Natural killer cell (primary cell): ENCODE measurements at regions not wholly inside any gene's neighbourhood (a gene's known extent, or its start where the extent isn't known, plus 50 kb on each side); places are given as distances from the start of the nearest gene placed in this dataset.

Source experiments
- ATAC-seq, 3 donors: fragments of 150-1000 bp in 2 of 3; fragments of 200-7000 bp in 1 of 3; cut with Tn5 transposase; 1 replicate in 1 of 3; 2 replicates in 2 of 3; pipeline ENCODE4 v1.10.0; 2021; ENCODE audit warnings: mild to moderate bottlenecking in 2 of 3, moderate library complexity in 2 of 3
- DNase-seq, 2 donors: peaks; one replicate each; pipeline versions ENCODE4 v3.0.0 to v3.0.0-alpha.2; 2013 to 2021; ENCODE audit warnings: mixed read lengths in 1 of 2
- H3K27ac ChIP-seq: one replicate; pipeline ENCODE4 v1.5.1; 2013; ENCODE audit warnings: mild to moderate bottlenecking, low read length
- H3K27me3 ChIP-seq: one replicate; pipeline ENCODE4 v1.6.1; 2013; ENCODE audit warnings: low read length; ENCODE audit not compliant: control insufficient read depth, insufficient read depth
- H3K36me3 ChIP-seq: one replicate; pipeline ENCODE4 v1.6.1; 2013; ENCODE audit warnings: low read length; ENCODE audit not compliant: control insufficient read depth, insufficient read depth
- H3K4me1 ChIP-seq: one replicate; pipeline ENCODE4 v1.6.1; 2013; ENCODE audit warnings: low read length; ENCODE audit not compliant: control insufficient read depth, insufficient read depth
- H3K4me3 ChIP-seq: one replicate; pipeline ENCODE4 v1.5.1; 2013; ENCODE audit warnings: low read length
- H3K9me3 ChIP-seq: one replicate; pipeline ENCODE4 v1.6.1; 2013; ENCODE audit warnings: low read length; ENCODE audit not compliant: control insufficient read depth, insufficient read depth
- H3K27ac Mint-ChIP-seq, 2 donors: one replicate each; pipeline ENCODE4 v1.8.0; 2022; ENCODE audit warnings: mild to moderate bottlenecking in 2 of 2, mixed read lengths in 2 of 2, moderate library complexity in 1 of 2
- H3K27me3 Mint-ChIP-seq, 2 donors: one replicate each; pipeline ENCODE4 v1.8.0; 2022; ENCODE audit warnings: low read depth in 2 of 2, mixed read lengths in 2 of 2
- H3K36me3 Mint-ChIP-seq: one replicate; pipeline ENCODE4 v1.8.0; 2022; ENCODE audit warnings: mixed read lengths
- H3K4me1 Mint-ChIP-seq, 2 donors: one replicate each; pipeline ENCODE4 v1.8.0; 2022; ENCODE audit warnings: mixed read lengths in 2 of 2
- H3K4me3 Mint-ChIP-seq: one replicate; pipeline ENCODE4 v1.8.0; 2022; ENCODE audit warnings: mild to moderate bottlenecking, moderate library complexity, mixed read lengths
- H3K9me3 Mint-ChIP-seq, 2 donors: one replicate each; pipeline ENCODE4 v1.8.0; 2022; ENCODE audit warnings: mixed read lengths in 2 of 2
- CTCF ChIP-seq: fragments of 200-600 bp; IDR thresholded peaks from one replicate; pipeline ENCODE4 v1.8.0; 2022; ENCODE audit warnings: antibody characterized with exemption
- WGBS: methylation state at CpG from one replicate; pipeline ENCODE4 v1.1.7; 2013; ENCODE audit warnings: missing lambda C conversion rate; ENCODE audit not compliant: insufficient coverage; 5-methylcytosine and 5-hydroxymethylcytosine counted together
- intact Hi-C: fragments of 100-400 bp; cut with micrococcal nuclease; formaldehyde crosslinking; loops from one replicate; pipeline ENCODE4 v1.14.2; 2022

GRCh38 chr4:189510601-189511000 is 430.1 kb upstream of the FRG1 start:
- Mint-ChIP-seq H3K4me3 (no peak overlapping the region), H3K27me3 (no peaks in the 10 kb centered on the region), H3K36me3 (no peaks in the 10 kb centered on the region), H3K9me3 (peaks cover 9 to 12% of the 10 kb centered on the region in 2 donors), H3K4me1 (no peaks in the 10 kb centered on the region), H3K27ac (no peak overlapping the region)
- no peaks in the 10 kb centered on the region for H3K27me3 ChIP-seq
- TF ChIP-seq CTCF: no peak
- H3K9me3 ChIP-seq: peaks cover 2% of the 10 kb centered on the region
- intact Hi-C loops: no loop called here
- H3K4me3 ChIP-seq: no peak overlapping the region
- DNase-seq (no peak), ATAC-seq (no peak)
- H3K36me3 ChIP-seq: no peaks in the 10 kb centered on the region
- no peak overlapping the region for H3K27ac ChIP-seq
- no CpG with 5 or more reads among the region's 1 CpG for WGBS
- no peaks in the 10 kb centered on the region for H3K4me1 ChIP-seq

- Histone ChIP-seq H3K4me3 (no peak overlapping the region), H3K4me1 (no peaks in the 10 kb centered on the region), H3K27ac (no peak overlapping the region), H3K36me3 (no peaks in the 10 kb centered on the region), H3K9me3 (peaks cover 2% of the 10 kb centered on the region), H3K27me3 (no peaks in the 10 kb centered on the region)
- ATAC-seq: no peak
- Mint-ChIP-seq H3K4me1 (no peaks in the 10 kb centered on the region), H3K27ac (no peak overlapping the region), H3K4me3 (no peak overlapping the region), H3K9me3 (peaks cover 8 to 12% of the 10 kb centered on the region in 2 donors), H3K36me3 (no peaks in the 10 kb centered on the region), H3K27me3 (no peaks in the 10 kb centered on the region)
- intact Hi-C loops: no loop called here
- no peak for TF ChIP-seq CTCF
- WGBS: 88% methylated on average over 10 of the region's 10 CpGs
- DNase-seq: no peak
Observed at GRCh38 chr4:189511581-189511980, 429.1 kb upstream of the FRG1 start.

- TF ChIP-seq CTCF: no peak
- DNase-seq (no peak), ATAC-seq (no peak)
- Mint-ChIP-seq H3K27ac (no peak overlapping the region), H3K36me3 (no peaks in the 10 kb centered on the region), H3K27me3 (no peaks in the 10 kb centered on the region), H3K4me3 (no peak overlapping the region), H3K4me1 (no peaks in the 10 kb centered on the region), H3K9me3 (peaks cover 8 to 12% of the 10 kb centered on the region in 2 donors)
- Histone ChIP-seq H3K9me3 (peaks cover 2% of the 10 kb centered on the region), H3K27ac (no peak overlapping the region), H3K4me3 (no peak overlapping the region), H3K4me1 (no peaks in the 10 kb centered on the region), H3K36me3 (no peaks in the 10 kb centered on the region), H3K27me3 (no peaks in the 10 kb centered on the region)
- intact Hi-C loops: no loop called here
- WGBS: 85% methylated on average over 7 of the region's 7 CpGs
Observed at GRCh38 chr4:189513421-189513820, 427.3 kb upstream of the FRG1 start.

- H3K4me3 ChIP-seq: no peak overlapping the region
- no peak overlapping the region for H3K27ac Mint-ChIP-seq
- H3K4me1 Mint-ChIP-seq: no peaks in the 10 kb centered on the region
- no peak for ATAC-seq
- no peaks in the 10 kb centered on the region for H3K4me1 ChIP-seq
- no peak for TF ChIP-seq CTCF
- H3K27ac ChIP-seq: no peak overlapping the region
- H3K9me3 Mint-ChIP-seq: peaks cover 8 to 12% of the 10 kb centered on the region in 2 donors
- no peak overlapping the region for H3K4me3 Mint-ChIP-seq
- no peaks in the 10 kb centered on the region for H3K36me3 ChIP-seq
- no peaks in the 10 kb centered on the region for H3K27me3 ChIP-seq
- 94% methylated on average over 9 of the region's 9 CpGs for WGBS
- intact Hi-C loops: no loop called here
- DNase-seq: no peak
- H3K9me3 ChIP-seq: peaks cover 2% of the 10 kb centered on the region
- H3K27me3 Mint-ChIP-seq: no peaks in the 10 kb centered on the region
- H3K36me3 Mint-ChIP-seq: no peaks in the 10 kb centered on the region
Observed at GRCh38 chr4:189514209-189514608, 426.5 kb upstream of the FRG1 start.
